Activated CD4-positive, alpha-beta T cell treated with anti-CD3 and anti-CD28 coated beads for 36 hours (primary cell): ENCODE measurements at regions not wholly inside any gene's neighbourhood (a gene's known extent, or its start where the extent isn't known, plus 50 kb on each side); places are given as distances from the start of the nearest gene placed in this dataset.

Experiments
- ATAC-seq: fragments of 200-7000 bp; cut with Tn5 transposase; one replicate; pipeline ENCODE4 v1.10.0; 2021; ENCODE audit warnings: mild to moderate bottlenecking, moderate library complexity
- CTCF ChIA-PET: fragments of 350-600 bp; sonication (Branson Sonifier 250); formaldehyde crosslinking; loops from one replicate; lab custom pipeline; 2021; ENCODE audit warnings: antibody characterized with exemption; lab: Charles Lee
- POLR2A ChIA-PET: fragments of 350-600 bp; sonication (Branson Sonifier 250); formaldehyde crosslinking; loops from one replicate; lab custom pipeline; 2021; ENCODE audit warnings: antibody characterized with exemption, inconsistent platforms; lab: Charles Lee
- DNase-seq: peaks from one replicate; pipeline ENCODE4 v3.0.0-alpha.2; 2020
- H3K27ac Mint-ChIP-seq: one replicate; pipeline ENCODE4 v1.8.0; 2021; ENCODE audit warnings: mixed read lengths
- H3K27me3 Mint-ChIP-seq: one replicate; pipeline ENCODE4 v1.8.0; 2021; ENCODE audit warnings: mixed read lengths
- H3K36me3 Mint-ChIP-seq: one replicate; pipeline ENCODE4 v1.8.0; 2021; ENCODE audit warnings: low read depth, mixed read lengths
- H3K4me1 Mint-ChIP-seq: one replicate; pipeline ENCODE4 v1.8.0; 2021; ENCODE audit warnings: mixed read lengths
- H3K4me3 Mint-ChIP-seq: one replicate; pipeline ENCODE4 v1.8.0; 2021; ENCODE audit warnings: mild to moderate bottlenecking, moderate library complexity, mixed read lengths
- H3K9me3 Mint-ChIP-seq: one replicate; pipeline ENCODE4 v1.8.0; 2021; ENCODE audit warnings: low read depth, mixed read lengths
- intact Hi-C, 2 experiments: fragments of 100-400 bp; cut with DNase I in 1 of 2; cut with micrococcal nuclease in 1 of 2; formaldehyde crosslinking; loops; one replicate each; pipeline versions ENCODE4 v1.14.2 to v1.15.1; 2022 to 2024; cut with DNase I, micrococcal nuclease

DNA sequence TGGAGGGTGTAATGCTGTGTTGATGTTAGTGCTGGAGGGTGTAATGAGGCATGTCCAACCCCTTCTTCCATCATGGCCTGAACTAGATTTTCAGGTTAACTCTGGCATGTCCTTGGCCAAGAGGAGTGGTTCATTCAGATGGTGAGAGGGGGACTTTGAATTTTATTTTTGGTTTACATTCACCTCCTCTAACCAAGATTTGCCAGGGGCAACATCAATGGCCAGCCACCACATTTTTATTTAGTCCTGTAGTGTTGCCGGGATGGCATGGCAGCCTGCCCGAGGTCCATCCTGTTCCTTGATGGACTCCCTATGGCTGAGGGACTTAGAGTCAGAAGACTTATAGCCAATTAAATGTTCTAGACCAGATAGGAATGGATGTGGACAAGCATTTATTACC lies 484.6 kb upstream of the HS6ST1 start:
- H3K9me3 Mint-ChIP-seq: no peaks in the 10 kb centered on the region
- no peak overlapping the region for H3K27ac Mint-ChIP-seq
- no peaks in the 10 kb centered on the region for H3K36me3 Mint-ChIP-seq
- ATAC-seq: no peak
- H3K4me1 Mint-ChIP-seq: no peaks in the 10 kb centered on the region
- ChIA-PET POLR2A (no interaction called here), CTCF (interaction anchor here (0.7 kb wide), 1 partner anchor 215 kb away, joined by 3 read pairs; no protein-coding TSS in a partner anchor)
- intact Hi-C loops: no loop called here
- H3K4me3 Mint-ChIP-seq: no peak overlapping the region
- DNase-seq: no peak
- H3K27me3 Mint-ChIP-seq: no peaks in the 10 kb centered on the region

DNA sequence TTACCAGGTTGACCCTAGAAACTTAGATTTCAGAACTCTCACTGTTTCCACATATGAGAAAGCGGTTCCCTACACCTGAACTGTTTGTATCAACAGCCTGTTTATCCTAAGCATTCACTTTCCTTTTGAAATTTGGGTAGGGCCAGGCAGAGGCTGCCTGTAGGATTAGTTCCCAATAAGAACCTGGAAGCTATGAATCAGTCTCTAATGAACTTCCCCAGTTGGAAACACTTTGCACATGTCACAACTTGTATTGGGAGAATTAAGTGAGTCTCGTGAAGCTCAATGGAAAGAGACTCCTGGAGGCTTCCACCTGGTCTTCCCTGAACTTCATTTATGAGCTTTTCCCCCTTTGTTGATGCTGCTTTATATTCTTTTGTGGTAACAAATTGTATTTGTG lies 486.6 kb upstream of the HS6ST1 start:
- no peak overlapping the region for H3K27ac Mint-ChIP-seq
- intact Hi-C loops: no loop called here
- H3K27me3 Mint-ChIP-seq: no peaks in the 10 kb centered on the region
- DNase-seq (no peak), ATAC-seq (no peak)
- H3K9me3 Mint-ChIP-seq: no peaks in the 10 kb centered on the region
- no peak overlapping the region for H3K4me3 Mint-ChIP-seq
- H3K36me3 Mint-ChIP-seq: no peaks in the 10 kb centered on the region
- H3K4me1 Mint-ChIP-seq: no peaks in the 10 kb centered on the region
- ChIA-PET POLR2A (no interaction called here), CTCF (no interaction called here)

- ChIA-PET CTCF (no interaction called here), POLR2A (no interaction called here)
- Mint-ChIP-seq H3K36me3 (no peaks in the 10 kb centered on the region), H3K4me1 (no peaks in the 10 kb centered on the region), H3K27me3 (no peaks in the 10 kb centered on the region), H3K27ac (no peak overlapping the region), H3K9me3 (no peaks in the 10 kb centered on the region), H3K4me3 (no peak overlapping the region)
- intact Hi-C loops: no loop called here
- ATAC-seq: no peak
- DNase-seq: no peak
Measured at GRCh38 chr2:128805918-128806317, 487.2 kb upstream of the HS6ST1 start.

DNA sequence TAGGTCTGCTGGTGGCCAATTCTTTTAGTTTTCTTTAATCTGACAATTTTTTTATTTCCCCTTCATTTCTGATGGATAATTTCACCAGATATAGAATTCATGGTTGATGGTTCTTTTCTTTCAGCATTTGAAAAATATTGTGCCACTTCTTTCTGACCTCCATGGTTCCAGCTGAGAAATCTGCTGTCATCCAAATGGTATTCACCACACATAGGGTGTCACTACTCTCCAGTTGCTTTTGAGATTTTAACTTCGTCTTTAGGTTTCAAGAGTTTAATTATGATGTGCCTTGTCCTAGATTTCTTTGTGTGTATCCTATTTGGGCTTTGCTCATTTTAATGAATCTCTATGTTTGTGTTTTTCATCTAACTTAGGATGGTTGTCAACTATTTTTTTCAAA lies 488.6 kb upstream of the HS6ST1 start:
- DNase-seq: no peak
- CTCF ChIA-PET: no interaction called here
- H3K27me3 Mint-ChIP-seq: no peaks in the 10 kb centered on the region

GRCh38 chr2:128808462-128809258 lies 490.0 kb upstream of the HS6ST1 start:
- Mint-ChIP-seq H3K27me3 (peaks cover 4% of the 10 kb centered on the region), H3K9me3 (no peaks in the 10 kb centered on the region), H3K36me3 (no peaks in the 10 kb centered on the region)

More for the DNA sequence above, 488.6 kb upstream of the HS6ST1 start:
- Mint-ChIP-seq H3K4me3 (no peak overlapping the region), H3K36me3 (no peaks in the 10 kb centered on the region), H3K27ac (no peak overlapping the region), H3K4me1 (no peaks in the 10 kb centered on the region), H3K9me3 (no peaks in the 10 kb centered on the region)
- POLR2A ChIA-PET: no interaction called here
- ATAC-seq: no peak
- intact Hi-C loops: no loop called here

GRCh38 chr2:128809259-128809636 lies 490.6 kb upstream of the HS6ST1 start:
- no peak for ATAC-seq
- ChIA-PET CTCF (no interaction called here), POLR2A (no interaction called here)
- intact Hi-C loops: no loop called here
- Mint-ChIP-seq H3K27ac (no peak overlapping the region), H3K9me3 (no peaks in the 10 kb centered on the region), H3K4me3 (no peak overlapping the region), H3K27me3 (peaks cover 5% of the 10 kb centered on the region), H3K4me1 (no peaks in the 10 kb centered on the region), H3K36me3 (no peaks in the 10 kb centered on the region)
- no peak for DNase-seq

More at GRCh38 chr2:128808462-128809258, 490.0 kb upstream of the HS6ST1 start:
- POLR2A ChIA-PET: no interaction called here
- H3K4me1 Mint-ChIP-seq: no peaks in the 10 kb centered on the region
- no peak for DNase-seq
- no peak for ATAC-seq
- H3K4me3 Mint-ChIP-seq: no peak overlapping the region
- CTCF ChIA-PET: no interaction called here
- H3K27ac Mint-ChIP-seq: no peak overlapping the region
- intact Hi-C loops: no loop called here

GRCh38 chr2:128809880-128810279 lies 491.2 kb upstream of the HS6ST1 start:
- ATAC-seq (no peak), DNase-seq (no peak)
- CTCF ChIA-PET: no interaction called here
- intact Hi-C loops: no loop called here
- no peaks in the 10 kb centered on the region for H3K36me3 Mint-ChIP-seq
- no peaks in the 10 kb centered on the region for H3K9me3 Mint-ChIP-seq
- H3K4me3 Mint-ChIP-seq: no peak overlapping the region
- no peak overlapping the region for H3K27ac Mint-ChIP-seq
- POLR2A ChIA-PET: no interaction called here
- peaks cover 5% of the 10 kb centered on the region for H3K27me3 Mint-ChIP-seq
- no peaks in the 10 kb centered on the region for H3K4me1 Mint-ChIP-seq

GRCh38 chr2:128812183-128812940 lies 493.7 kb upstream of the HS6ST1 start:
- no peak overlapping the region for H3K4me3 Mint-ChIP-seq
- no peak for DNase-seq
- no peaks in the 10 kb centered on the region for H3K36me3 Mint-ChIP-seq
- POLR2A ChIA-PET: no interaction called here
- H3K27ac Mint-ChIP-seq: no peak overlapping the region
- CTCF ChIA-PET: no interaction called here
- peaks cover 5% of the 10 kb centered on the region for H3K27me3 Mint-ChIP-seq
- ATAC-seq: no peak
- H3K9me3 Mint-ChIP-seq: no peaks in the 10 kb centered on the region
- intact Hi-C loops: no loop called here
- H3K4me1 Mint-ChIP-seq: no peaks in the 10 kb centered on the region

DNA sequence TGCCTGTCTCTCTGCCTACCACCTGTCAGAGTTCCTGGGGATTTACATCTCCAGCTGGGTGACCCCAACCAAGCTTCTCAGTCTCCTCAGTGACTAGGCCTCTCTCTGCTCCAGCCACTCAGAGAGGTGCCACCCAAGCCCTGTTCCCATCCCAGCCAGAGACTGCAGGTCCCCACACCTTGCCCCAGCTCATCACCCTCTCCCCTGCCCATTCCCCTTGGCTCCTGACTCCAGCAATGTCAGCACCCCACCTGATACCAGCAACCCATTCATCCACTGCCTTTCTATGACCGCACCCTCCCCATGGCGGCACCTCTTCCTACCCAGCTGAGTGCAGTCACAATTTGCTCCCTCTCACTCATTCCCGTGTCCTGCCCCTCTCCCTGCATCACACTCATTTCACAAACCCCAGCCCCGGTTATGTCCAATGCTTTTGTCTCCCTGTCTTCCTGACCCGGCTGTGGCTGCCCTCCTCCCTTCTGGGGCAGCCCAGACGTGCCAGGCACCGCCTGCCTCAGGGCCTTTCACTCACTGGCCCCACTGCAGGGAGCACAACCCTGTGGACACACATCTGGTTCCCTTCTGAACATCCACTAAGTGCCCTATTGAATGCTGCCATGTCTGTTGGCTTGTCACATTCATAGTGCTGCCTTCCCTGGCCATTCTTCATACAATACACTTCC lies 494.8 kb upstream of the HS6ST1 start:
- Mint-ChIP-seq H3K27ac (no peak overlapping the region), H3K36me3 (no peaks in the 10 kb centered on the region), H3K4me1 (no peaks in the 10 kb centered on the region), H3K27me3 (peaks cover 5% of the 10 kb centered on the region), H3K9me3 (no peaks in the 10 kb centered on the region), H3K4me3 (no peak overlapping the region)
- ATAC-seq (no peak), DNase-seq (no peak)
- intact Hi-C loops: no loop called here
- CTCF ChIA-PET: no interaction called here
- POLR2A ChIA-PET: no interaction called here

GRCh38 chr2:128815248-128815647 lies 496.6 kb upstream of the HS6ST1 start:
- CTCF ChIA-PET: interaction anchor here (0.6 kb wide), 1 partner anchor 272 kb away, joined by 3 read pairs; no protein-coding TSS in a partner anchor
- POLR2A ChIA-PET: no interaction called here
- no peak overlapping the region for H3K4me3 Mint-ChIP-seq
- ATAC-seq (no peak), DNase-seq (no peak)
- H3K4me1 Mint-ChIP-seq: no peaks in the 10 kb centered on the region
- no peak overlapping the region for H3K27ac Mint-ChIP-seq
- intact Hi-C loops: no loop called here
- H3K27me3 Mint-ChIP-seq: peaks cover 5% of the 10 kb centered on the region
- H3K36me3 Mint-ChIP-seq: no peaks in the 10 kb centered on the region
- H3K9me3 Mint-ChIP-seq: no peaks in the 10 kb centered on the region

- ATAC-seq: no peak
- Mint-ChIP-seq H3K27ac (no peak overlapping the region), H3K27me3 (peaks cover 6% of the 10 kb centered on the region), H3K9me3 (no peaks in the 10 kb centered on the region), H3K4me1 (no peaks in the 10 kb centered on the region), H3K36me3 (no peaks in the 10 kb centered on the region), H3K4me3 (no peak overlapping the region)
- CTCF ChIA-PET: no interaction called here
- intact Hi-C loops: no loop called here
- DNase-seq: no peak
- POLR2A ChIA-PET: no interaction called here
Measured at GRCh38 chr2:128817171-128817570, 498.5 kb upstream of the HS6ST1 start.
